ENCODE measurements at regions not wholly inside any gene's neighbourhood (a gene's known extent, or its start where the extent isn't known, plus 50 kb on each side); places are given as distances from the start of the nearest gene placed in this dataset.

DNA sequence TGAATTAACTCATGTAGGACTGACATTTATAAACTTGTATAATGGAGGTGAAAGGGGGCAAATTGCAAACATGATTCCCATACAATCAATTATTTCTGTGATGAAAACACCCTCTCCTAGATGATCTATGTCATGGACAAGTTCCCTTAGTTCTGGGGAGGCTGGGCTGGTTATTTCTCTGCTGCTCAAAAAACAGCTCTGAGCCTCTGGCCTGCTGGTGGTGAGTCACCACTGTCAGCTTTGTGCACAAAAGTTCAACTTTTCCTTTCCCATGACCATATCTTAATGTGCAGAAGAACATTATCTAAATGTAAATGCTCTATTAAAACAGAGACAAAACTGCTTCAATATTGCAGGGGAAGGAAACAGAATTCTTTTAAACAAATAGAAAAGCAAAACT, 85.0 kb downstream of the HMHB1 start:
- no peak overlapping the region for H3K4me2 ChIP-seq
- H3K27ac ChIP-seq = no peak overlapping the region
- peaks cover 7 to 32% (median 22%) of the 10 kb centered on the region in 10 experiments; a peak in 17 of 20 replicates for H3K4me1 ChIP-seq
- no peaks in the 10 kb centered on the region for H3K36me3 ChIP-seq
- H3K4me3 ChIP-seq = no peak overlapping the region
- H3K27me3 ChIP-seq = no peaks in the 10 kb centered on the region
- H3K9me3 ChIP-seq (replicated peaks in 1 of 11) = no peaks in the 10 kb centered on the region
- H4K20me1 ChIP-seq = no peaks in the 10 kb centered on the region
- no peak for TF ChIP-seq Cebpa-rat (IDR thresholded peaks at IDR 0.05)
- H3K9ac ChIP-seq = no peak overlapping the region

GRCh38 chr5:143898381-143898780, 86.4 kb downstream of the HMHB1 start:
- no peak for TF ChIP-seq Cebpa-rat (IDR thresholded peaks at IDR 0.05)
- Histone ChIP-seq H3K9me3 (replicated peaks in 1 of 11) (no peaks in the 10 kb centered on the region), H3K4me3 (no peak overlapping the region), H3K36me3 (no peaks in the 10 kb centered on the region), H3K4me2 (peak overlapping the region in 9 of 11 experiments; percentile 18 to 66 (median 61); a peak in 17 of 22 replicates), H3K27ac (no peak overlapping the region), H3K27me3 (no peaks in the 10 kb centered on the region), H3K4me1 (peaks cover 7 to 32% (median 22%) of the 10 kb centered on the region in 10 experiments; a peak in 17 of 20 replicates), H3K9ac (no peak overlapping the region), H4K20me1 (no peaks in the 10 kb centered on the region)

- H3K36me3 ChIP-seq = no peaks in the 10 kb centered on the region
- H3K9ac ChIP-seq = no peak overlapping the region
- 0 out of 22 replicates have a peak, but pooled peaks cover 0 to under 1% (median under 1%) of the 10 kb centered on the region in 11 experiments for H3K9me3 ChIP-seq (replicated peaks in 1 of 11)
- H3K4me3 ChIP-seq = no peak overlapping the region
- H3K4me2 ChIP-seq = peak overlapping the region in 10 of 11 experiments; percentile 0 to 66 (median 59); a peak in 19 of 22 replicates
- no peak for TF ChIP-seq Cebpa-rat (IDR thresholded peaks at IDR 0.05)
- H3K27ac ChIP-seq = peak overlapping the region in 1 of 11 experiments; percentile 24; a peak in 1 of 22 replicates
- H3K4me1 ChIP-seq = peaks cover 7 to 30% (median 22%) of the 10 kb centered on the region in 10 experiments; a peak in 17 of 20 replicates
- no peaks in the 10 kb centered on the region for H3K27me3 ChIP-seq
- H4K20me1 ChIP-seq = no peaks in the 10 kb centered on the region
Observed at GRCh38 chr5:143898916-143899591, 87.1 kb downstream of the HMHB1 start.

GRCh38 chr5:143908959-143909358, 97.0 kb downstream of the HMHB1 start:
- Histone ChIP-seq H4K20me1 (no peaks in the 10 kb centered on the region), H3K4me3 (no peak overlapping the region), H3K9me3 (replicated peaks in 1 of 11) (peaks cover 4 to 35% (median 10%) of the 10 kb centered on the region in 11 experiments; a peak in 11 of 22 replicates), H3K36me3 (no peaks in the 10 kb centered on the region), H3K9ac (no peak overlapping the region), H3K4me2 (no peak overlapping the region), H3K27me3 (no peaks in the 10 kb centered on the region), H3K4me1 (no peaks in the 10 kb centered on the region; a peak in 1 of 20 replicates), H3K27ac (no peak overlapping the region)
- TF ChIP-seq Cebpa-rat (IDR thresholded peaks at IDR 0.05) = no peak

DNA sequence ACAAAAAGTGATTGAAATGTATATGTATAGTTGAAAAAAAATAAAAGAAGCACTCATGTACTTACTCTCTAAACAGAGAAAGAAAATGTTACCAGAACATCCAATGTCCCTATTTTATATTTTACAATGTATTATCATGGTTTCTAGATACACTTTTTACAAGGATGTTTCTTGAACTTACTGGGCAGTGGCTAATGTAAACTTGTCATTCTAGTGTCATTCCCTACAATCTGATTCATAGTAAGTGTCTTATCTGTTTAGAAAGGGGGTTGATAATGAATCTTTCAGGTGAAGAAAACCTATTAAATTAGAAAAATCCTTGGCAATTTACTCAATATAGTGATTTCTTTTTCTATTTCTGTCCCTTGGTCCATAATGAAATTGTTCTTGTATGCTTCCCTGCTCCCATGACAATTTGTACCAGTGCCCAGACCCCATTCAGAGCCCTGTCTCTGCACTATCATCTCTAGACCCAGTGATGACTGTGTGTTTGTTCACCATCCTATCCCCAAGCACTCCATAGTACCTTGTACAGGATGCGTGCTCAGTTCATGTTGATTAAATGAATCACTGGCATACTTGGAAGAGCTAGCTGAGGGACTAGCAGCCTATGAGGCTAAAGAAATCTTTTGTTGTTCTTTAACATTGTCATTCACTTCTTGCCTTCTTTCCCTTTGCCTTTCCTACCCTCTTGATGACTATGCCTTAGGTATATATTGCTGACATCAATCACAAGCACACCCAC, 101.2 kb downstream of the HMHB1 start:
- no peak overlapping the region for H3K27ac ChIP-seq
- no peaks in the 10 kb centered on the region for H3K36me3 ChIP-seq
- TF ChIP-seq Cebpa-rat (IDR thresholded peaks at IDR 0.05) = no peak
- H4K20me1 ChIP-seq = no peaks in the 10 kb centered on the region
- no peaks in the 10 kb centered on the region for H3K27me3 ChIP-seq
- H3K4me3 ChIP-seq = no peak overlapping the region
- H3K4me2 ChIP-seq = no peak overlapping the region
- H3K9me3 ChIP-seq (replicated peaks in 1 of 11) = peaks cover 0 to 27% (median 8%) of the 10 kb centered on the region in 11 experiments; a peak in 9 of 22 replicates
- H3K4me1 ChIP-seq = peaks cover 0 to 13% (median 2%) of the 10 kb centered on the region in 10 experiments; a peak in 7 of 20 replicates
- no peak overlapping the region for H3K9ac ChIP-seq

DNA sequence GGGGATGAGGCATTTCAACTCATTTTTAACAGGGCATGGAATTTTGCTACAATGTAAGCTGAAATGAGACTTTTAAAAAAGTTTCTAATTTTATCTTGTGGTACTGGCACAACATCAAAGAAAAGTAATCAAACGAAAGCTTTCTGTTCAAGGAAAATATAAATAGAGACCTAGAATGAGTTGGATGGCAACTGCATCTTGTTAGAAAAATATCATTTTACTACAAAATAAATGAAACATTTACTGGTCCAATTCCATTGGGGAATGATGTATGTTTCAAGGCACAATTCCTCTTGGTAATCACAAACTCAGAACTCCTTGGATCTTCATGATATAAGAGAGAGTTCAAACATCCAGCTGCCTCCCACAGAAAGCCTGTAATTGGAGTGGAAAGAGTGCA, 102.8 kb downstream of the HMHB1 start:
- no peaks in the 10 kb centered on the region for H4K20me1 ChIP-seq
- no peak overlapping the region for H3K4me3 ChIP-seq
- no peaks in the 10 kb centered on the region for H3K36me3 ChIP-seq
- peak overlapping the region in 6 of 11 experiments; percentile 1 to 60 (median 23); a peak in 7 of 22 replicates for H3K4me2 ChIP-seq
- peaks cover 0 to 13% (median 2%) of the 10 kb centered on the region in 10 experiments; a peak in 7 of 20 replicates for H3K4me1 ChIP-seq
- no peaks in the 10 kb centered on the region for H3K27me3 ChIP-seq
- H3K9me3 ChIP-seq (replicated peaks in 1 of 11) = peaks cover 0 to 31% (median 9%) of the 10 kb centered on the region in 11 experiments; a peak in 9 of 22 replicates
- no peak overlapping the region for H3K9ac ChIP-seq
- no peak for TF ChIP-seq Cebpa-rat (IDR thresholded peaks at IDR 0.05)
- H3K27ac ChIP-seq = no peak overlapping the region

- Histone ChIP-seq H3K36me3 (no peaks in the 10 kb centered on the region), H3K4me3 (no peak overlapping the region), H3K27ac (no peak overlapping the region), H3K9ac (no peak overlapping the region), H3K4me2 (no peak overlapping the region), H3K4me1 (peaks cover 0 to 13% (median 2%) of the 10 kb centered on the region in 10 experiments; a peak in 7 of 20 replicates), H3K9me3 (replicated peaks in 1 of 11) (peaks cover 0 to 14% (median under 1%) of the 10 kb centered on the region in 11 experiments; a peak in 2 of 22 replicates), H4K20me1 (no peaks in the 10 kb centered on the region), H3K27me3 (no peaks in the 10 kb centered on the region)
- TF ChIP-seq Cebpa-rat (IDR thresholded peaks at IDR 0.05) = no peak
Observed at GRCh38 chr5:143916451-143916850, 104.5 kb downstream of the HMHB1 start.

GRCh38 chr5:143918961-143919360, 107.0 kb downstream of the HMHB1 start:
- peaks cover 0 to 13% (median 2%) of the 10 kb centered on the region in 10 experiments; a peak in 7 of 20 replicates for H3K4me1 ChIP-seq
- H3K27me3 ChIP-seq = no peaks in the 10 kb centered on the region
- H3K4me3 ChIP-seq = no peak overlapping the region
- 0 out of 22 replicates have a peak, but pooled peaks cover 0 to 4% (median 0%) of the 10 kb centered on the region in 11 experiments for H3K9me3 ChIP-seq (replicated peaks in 1 of 11)
- no peak for TF ChIP-seq Cebpa-rat (IDR thresholded peaks at IDR 0.05)
- no peak overlapping the region for H3K4me2 ChIP-seq
- no peaks in the 10 kb centered on the region for H3K36me3 ChIP-seq
- no peaks in the 10 kb centered on the region for H4K20me1 ChIP-seq
- H3K9ac ChIP-seq = no peak overlapping the region
- no peak overlapping the region for H3K27ac ChIP-seq

DNA sequence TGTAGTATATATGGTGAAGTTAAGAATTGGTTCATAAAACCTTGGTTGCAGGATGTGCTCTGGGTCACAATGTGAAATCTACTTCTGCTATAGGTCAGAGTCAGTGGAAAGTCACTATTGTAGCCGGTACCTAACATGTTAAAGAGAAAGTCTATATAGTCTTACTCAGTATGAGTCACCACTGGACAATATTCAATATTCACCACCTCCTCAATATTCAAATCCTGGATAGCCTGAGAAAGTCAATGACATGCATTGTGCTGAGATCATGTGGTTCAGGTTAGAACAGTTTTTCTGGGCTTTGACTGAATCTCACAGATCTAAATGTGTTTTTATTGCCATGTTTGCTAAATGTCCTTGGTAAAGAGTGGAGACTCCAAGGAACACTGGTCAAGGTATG, 108.8 kb downstream of the HMHB1 start:
- Histone ChIP-seq H3K9me3 (replicated peaks in 1 of 11) (0 out of 22 replicates have a peak, but pooled peaks cover 0 to 4% (median 0%) of the 10 kb centered on the region in 11 experiments), H3K27ac (no peak overlapping the region), H4K20me1 (no peaks in the 10 kb centered on the region), H3K36me3 (no peaks in the 10 kb centered on the region), H3K4me2 (no peak overlapping the region), H3K4me3 (no peak overlapping the region), H3K4me1 (no peaks in the 10 kb centered on the region), H3K9ac (no peak overlapping the region), H3K27me3 (no peaks in the 10 kb centered on the region)
- no peak for TF ChIP-seq Cebpa-rat (IDR thresholded peaks at IDR 0.05)
